ENCODE measurements at regions not wholly inside any gene's neighbourhood (a gene's known extent, or its start where the extent isn't known, plus 50 kb on each side); places are given as distances from the start of the nearest gene placed in this dataset.
"Not testable (repeated sequence)": the region's sequence is repeated elsewhere in the genome, so short reads cannot be mapped to it uniquely, and the experiment has no call there.

DNA sequence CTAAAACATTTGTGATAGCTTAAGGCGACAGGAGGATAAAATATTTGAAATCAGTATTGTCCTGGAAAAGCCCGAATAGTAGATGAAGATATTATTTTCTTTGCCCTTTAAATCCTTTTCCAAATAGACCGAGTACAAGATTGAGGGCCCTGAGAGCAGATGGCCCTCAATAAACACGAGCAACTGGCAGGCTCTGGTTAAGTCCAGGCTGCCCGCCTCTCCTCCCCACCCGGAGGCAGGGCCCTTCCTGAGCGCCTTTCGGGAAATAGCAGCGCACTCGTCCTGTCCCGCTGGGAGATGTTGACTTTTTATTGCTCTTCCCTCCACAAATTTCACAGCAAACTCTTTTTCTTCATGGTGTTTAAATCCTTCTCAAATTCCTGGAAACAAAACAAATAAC is 50.8 kb upstream of the MAX start:
- no peak for DNase-seq

DNA sequence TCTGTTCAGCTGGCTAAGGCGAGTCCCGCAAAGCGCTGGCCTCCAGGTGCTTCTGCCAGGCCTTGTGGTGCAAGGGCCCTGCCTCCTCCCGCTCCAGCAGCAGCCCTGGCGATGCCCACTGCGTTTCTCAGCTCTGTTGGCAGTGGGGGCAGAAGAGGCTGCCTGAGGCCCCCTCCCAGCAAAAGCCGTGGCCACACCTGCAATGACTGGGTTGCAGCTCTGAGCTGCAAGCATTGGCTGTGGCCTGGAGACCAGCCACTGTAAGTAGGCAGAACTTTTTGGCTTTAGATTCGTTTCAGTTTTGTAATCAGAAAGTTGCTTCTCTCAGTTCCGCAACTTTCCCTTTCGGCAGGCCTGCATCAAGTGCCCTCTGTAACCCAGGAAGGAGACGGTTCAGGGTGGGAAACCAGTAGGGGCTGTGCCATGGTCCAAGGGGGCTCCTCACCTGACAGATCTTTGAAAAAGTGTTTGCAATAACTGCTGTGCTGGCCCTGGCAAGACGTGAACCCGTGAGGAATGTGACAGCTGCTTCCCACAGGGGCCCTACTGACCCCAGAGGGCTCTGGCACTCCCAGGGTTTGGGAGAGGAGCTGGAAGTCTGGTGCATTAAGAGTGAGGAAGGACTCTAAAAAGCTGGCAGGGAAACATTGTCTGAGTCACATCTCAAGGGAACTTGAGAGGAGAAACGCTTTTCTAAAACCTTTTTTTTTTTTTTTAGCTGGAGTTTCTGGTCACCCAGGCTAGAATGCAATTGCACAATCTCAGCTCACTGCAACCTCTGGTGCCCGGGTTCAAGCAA is 54.5 kb upstream of the MAX start:
- DNase-seq = no peak

DNA sequence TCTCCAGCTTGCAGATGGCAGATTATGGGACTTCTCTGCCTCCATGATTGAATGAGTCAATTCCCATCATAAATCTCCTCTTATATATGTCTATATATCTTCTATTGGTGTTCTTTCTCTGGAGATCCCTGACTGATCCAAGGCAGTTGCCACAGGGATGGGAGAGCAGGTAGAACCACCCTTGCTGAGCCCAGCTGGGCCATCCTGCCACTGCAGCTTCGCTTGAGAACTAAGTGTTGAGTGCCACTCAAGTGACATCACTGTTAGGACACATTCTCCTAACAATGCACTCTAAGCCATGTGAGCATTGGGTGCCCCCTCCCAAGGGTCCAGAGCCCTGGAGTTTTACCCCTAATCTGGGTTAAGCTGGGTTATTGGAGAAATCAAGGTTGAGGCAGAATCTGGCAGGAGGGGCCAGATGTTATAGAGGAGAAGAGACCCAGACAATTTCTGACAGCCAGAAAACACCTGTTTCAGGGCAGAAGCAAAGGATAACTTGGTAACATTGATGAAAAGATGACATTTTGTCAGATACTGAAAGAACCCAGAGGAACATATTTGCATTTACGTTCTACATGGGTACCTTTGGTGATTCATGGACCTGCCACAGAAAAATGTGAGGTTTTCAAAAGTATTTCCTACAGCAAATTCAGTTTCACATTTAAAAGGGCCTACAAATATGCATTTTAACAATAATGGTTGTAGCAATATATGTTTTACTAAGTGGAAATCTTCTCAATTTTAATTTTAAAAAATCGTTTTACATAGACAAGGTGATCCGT is 57.2 kb upstream of the MAX start:
- no peak for DNase-seq

DNA sequence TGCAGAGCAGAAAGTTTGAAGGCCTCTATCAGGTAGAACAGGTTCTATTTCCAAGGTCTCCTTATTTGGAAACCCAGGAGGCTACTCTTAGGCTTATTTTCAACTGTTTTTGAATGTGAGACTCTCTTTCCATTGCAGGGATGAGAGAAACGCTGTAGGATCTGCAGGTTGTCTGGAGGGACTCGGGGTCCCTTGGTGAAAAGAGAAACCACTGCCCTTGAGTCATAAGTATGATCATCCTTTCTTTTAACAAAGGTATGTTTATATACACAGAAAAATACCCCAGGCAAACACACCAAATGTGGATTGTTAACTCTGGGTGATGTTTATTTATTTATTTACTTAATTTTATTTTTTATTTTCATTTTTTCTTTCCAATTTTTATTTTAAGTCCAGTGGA is 57.8 kb upstream of the MAX start:
- DNase-seq = no peak

DNA sequence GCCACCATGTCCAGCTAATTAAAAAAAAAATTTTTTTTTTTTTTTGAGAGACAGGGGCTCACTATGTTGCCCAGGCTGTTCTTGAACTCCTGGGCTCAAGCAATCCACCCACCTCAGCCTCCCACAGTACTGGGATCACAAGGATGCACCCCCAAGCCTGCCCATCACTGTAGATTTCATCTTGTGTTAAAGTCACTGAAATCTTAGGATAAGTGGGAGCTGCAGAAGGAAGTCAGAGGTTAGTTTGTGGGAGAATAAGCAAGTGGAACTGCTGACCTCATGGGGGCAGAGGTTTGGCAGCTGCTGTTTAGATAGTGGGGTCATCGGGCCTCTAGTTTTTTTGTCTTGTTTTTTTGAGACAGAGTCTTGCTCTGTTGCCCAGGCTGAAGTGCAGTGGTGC is 59.7 kb upstream of the MAX start:
- no peak for DNase-seq

DNA sequence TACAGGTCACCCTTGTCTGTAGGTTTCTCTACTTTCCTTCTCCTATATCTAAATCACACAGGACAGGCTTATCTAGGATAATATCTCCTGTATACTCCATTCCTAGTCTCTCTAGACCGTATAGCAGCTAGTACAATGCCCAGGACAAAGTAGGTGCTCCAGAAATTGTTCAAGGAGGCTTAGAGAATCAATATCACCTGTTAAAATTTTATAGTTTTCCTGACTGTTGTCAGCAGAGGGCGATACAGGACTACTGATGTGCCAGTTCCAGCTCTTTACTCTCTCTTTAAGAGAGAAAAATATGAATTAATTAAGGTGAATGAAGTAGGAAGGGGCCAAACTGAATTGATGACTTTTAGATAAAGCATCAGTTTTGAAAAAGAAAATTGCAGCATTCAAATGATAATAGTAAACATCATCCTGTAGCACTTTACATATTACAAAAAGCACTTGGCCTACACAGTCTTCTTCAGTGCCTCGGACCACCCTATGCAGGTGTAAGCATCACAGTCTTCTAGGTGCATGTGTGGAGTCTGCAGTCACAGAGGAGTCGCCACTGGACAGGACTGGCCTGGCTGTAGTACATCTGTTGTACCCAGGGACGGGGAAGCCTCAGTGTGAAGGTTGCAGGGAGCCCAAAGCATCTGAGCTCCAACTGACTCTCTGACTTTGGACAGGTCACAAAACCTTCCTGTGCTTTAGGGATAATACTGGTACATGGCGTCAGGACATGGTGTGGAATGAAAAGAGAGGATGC is 61.9 kb upstream of the MAX start:
- peak; percentile 37 for DNase-seq

DNA sequence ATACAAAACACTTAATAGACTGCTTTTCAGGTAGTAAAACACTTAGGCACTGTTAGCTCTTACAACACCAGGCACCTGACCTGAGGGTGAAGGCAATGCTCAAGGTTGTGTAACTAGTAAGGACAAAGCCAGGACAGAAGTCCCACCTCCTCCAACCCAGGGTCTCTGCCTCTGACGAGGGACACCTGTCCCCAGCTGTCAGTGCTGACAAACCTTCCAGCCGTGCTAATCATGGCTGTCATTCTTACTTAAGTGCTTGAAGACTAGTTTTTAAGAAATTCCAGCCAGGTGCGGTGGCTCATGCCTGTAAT is 62.5 kb upstream of the MAX start:
- DNase-seq = no peak

DNA sequence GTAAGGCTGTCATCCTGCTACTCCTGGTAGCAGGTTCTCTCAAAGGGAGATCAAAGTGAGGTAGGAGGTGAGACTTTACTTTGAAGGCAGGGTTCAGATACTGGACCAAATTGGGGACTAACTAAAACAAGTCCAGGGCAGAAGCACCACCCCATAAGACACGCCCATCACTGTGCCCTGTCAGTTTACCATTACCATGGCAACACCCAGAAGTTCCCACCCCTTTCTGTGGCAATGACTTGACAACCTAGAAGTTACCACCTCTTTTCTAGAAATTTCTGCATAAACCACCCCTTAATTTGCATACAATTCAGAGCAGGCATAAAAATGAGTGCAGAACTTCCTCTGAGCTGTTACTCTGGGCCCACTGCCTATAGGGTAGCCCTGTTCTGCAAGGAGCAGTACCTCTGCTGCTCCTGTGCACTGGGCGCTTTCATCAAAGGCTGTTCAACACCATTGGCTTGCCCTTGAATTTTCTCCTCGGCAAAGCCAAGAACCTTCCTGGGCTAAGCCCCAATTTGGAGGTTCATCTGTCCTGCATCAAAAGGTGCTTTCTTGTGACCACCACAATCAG is 64.8 kb upstream of the MAX start:
- no peak for DNase-seq

DNA sequence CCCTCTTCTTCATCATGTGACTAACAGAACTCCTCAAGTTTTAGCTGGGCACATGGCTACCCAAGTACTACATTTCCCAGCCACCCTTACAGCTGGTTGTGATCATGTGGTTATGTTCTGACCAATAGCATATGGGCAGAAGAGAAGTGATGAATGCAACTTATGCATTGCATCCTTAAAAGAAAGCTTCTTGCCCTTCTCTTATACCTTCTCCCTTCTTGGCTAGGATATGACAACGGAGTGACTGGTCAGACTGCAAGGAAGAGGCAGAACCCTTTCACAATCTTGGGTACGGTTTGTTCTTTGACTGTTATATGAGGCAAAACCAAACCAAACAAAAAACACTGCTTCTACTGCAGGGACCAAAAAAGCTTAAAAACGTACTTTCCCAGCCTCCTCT is 66.5 kb upstream of the MAX start:
- DNase-seq = no peak

DNA sequence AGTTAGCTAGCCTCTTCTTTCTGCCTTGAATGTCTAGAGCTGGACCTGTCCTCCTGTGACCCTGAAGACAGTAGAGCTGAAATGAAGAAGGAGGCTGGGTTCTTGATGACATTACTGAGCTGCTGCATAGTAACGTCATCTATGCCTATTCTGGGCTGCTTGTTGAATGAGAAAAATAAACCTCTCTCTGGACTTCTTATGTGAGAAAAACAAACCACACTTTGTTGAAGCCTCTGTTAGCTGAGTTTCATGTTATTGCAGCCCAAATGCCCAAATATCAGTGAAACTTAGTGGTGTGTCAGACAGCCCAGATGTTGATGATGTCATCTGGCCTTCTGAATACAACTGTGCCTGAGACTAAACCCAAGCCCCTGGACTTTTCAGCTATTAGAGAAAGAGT is 67.0 kb upstream of the MAX start:
- no peak for DNase-seq

DNA sequence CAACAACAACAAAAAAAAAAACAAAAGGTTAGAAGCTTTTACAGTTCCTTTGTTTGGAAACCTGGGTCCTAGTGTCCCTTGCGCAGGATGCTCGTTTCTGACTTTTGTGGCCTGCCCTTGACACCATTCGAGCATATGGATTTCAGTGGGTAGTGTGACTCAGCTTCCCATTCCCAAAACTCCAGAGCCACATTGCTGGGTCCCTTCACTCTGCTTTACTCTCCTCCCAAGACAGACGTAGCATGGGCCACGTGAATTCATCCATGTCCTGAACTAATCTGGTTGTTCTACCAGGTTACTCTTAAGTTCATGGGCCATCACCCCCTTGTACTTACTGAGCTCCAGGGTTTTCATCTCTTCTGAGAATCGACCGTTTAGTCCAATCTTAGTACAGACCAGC is 68.0 kb upstream of the MAX start:
- DNase-seq = no peak

DNA sequence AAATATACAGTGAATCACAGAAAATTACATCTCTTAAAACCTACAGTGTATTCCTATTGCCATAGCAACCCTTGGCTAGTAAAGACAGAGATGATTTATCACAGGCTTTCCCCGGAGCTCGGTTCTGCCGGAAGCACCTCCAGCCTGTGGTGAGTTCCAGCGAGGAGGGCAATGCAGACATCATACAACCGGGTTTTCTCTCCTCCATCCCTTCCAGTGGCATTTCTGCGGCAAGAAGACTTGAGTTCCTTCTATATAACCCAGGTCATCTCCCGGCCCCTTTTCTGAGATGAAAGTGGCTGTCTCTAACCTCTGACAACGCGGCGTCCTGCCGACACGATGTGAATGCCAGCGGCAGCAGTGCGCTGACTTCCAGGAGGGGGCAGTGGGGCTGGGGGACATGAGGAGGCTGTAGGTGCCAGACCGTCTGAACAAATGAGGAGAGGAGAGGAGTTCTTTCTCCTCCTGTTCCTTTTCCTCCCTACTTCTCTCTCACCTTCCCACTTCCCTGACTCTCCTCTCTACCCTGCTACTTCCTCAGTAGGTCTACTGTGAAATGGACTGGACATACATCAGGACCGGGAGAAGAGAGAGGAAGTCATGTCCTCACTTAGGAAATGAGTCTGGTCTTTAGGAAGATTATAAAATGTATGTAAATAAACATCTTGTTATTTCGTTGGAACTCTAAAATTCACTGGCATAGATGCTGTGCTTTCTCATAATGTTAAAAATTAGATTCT is 68.6 kb upstream of the MAX start:
- DNase-seq = peak; percentile 20

DNA sequence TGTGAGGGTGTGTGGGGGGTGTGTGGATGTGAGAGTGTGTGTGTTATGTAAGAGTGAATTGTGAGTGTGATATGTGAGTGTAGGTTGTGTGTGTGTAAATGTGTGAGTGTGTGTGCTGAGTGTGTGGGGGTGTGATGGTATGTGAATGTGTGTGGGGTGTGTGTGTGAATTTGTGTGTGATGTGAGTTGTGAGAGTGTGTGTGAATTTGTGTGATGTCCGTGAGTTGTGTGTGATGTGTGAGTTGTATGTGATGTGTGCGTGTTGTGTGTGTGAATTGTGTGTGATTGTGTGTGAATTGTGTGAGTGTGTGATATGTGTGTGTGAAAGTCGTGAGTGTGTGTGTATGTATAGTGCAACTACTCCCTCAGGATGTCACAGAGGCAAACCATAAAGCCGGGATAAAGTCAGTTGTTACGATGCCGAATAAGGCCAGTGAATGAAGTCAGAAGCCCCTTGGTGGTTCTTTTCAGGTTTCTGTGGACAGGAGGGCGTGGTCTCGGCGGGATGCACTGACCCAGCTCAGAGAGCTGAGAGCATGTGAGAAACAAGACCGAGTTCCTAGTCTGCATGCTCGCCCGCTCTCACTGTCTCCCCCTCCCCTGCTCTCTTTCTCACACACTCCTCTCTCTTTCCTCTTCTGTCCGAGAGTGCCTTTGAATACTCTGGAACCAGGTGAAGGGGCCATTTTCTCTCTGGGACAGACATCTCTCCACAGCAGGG is 71.8 kb upstream of the MAX start:
- no peak for DNase-seq

DNA sequence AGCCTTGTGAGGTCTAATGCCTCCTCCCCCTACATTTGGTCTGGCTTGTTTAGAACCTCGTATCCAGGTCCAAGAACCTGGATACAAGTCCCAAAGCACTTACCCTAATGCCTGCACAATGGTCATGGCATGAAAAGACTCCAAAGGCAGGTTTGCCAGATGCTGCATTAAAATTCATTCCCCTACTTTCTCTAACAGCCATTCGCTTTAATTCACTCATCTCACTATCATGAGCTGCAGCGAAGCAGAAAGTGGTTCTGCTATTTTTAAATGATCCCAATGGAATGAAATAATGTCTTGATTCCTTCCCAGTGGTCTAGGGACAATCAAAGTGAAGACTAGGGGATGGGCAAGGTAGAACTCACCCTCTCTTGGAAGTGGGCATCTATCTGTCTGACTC is 72.5 kb upstream of the MAX start:
- no peak for DNase-seq

DNA sequence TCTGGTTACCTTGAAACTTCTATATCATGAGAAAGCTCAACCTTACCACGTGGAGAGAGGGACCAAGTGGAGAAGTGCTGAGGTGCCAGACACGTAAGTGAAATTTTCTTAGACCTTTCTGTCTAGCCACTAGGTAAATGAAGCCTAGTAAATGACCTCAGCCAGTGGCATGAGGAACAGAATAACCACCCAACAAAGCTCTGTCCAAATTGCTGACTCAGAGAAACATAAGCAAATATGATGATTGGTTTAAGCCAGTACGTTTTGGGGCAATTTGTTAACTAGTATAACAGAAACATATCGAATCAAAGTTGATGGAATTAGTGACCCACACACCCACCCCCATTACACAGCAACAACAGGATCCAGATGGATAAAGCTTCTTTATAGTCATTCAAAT is 75.2 kb upstream of the MAX start:
- DNase-seq = no peak

DNA sequence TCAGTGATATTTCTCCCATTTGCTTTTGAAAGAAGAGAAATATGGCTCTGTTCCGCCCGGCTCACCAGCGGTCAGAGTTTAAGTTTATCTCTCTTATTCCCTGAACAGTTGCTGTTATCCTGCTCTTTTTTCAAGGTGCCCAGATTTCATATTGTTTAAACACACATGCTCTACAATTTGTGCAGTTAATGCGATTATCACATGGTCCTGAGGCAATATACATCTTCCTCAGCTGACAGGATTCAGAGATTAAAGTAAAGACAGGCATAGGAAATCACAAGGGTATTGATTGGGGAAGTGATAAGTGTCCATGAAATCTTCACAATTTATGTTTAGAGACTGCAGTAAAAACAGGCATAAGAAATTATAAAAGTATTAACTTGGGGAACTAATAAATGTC is 76.9 kb upstream of the MAX start:
- not testable (repeated sequence) for DNase-seq

DNA sequence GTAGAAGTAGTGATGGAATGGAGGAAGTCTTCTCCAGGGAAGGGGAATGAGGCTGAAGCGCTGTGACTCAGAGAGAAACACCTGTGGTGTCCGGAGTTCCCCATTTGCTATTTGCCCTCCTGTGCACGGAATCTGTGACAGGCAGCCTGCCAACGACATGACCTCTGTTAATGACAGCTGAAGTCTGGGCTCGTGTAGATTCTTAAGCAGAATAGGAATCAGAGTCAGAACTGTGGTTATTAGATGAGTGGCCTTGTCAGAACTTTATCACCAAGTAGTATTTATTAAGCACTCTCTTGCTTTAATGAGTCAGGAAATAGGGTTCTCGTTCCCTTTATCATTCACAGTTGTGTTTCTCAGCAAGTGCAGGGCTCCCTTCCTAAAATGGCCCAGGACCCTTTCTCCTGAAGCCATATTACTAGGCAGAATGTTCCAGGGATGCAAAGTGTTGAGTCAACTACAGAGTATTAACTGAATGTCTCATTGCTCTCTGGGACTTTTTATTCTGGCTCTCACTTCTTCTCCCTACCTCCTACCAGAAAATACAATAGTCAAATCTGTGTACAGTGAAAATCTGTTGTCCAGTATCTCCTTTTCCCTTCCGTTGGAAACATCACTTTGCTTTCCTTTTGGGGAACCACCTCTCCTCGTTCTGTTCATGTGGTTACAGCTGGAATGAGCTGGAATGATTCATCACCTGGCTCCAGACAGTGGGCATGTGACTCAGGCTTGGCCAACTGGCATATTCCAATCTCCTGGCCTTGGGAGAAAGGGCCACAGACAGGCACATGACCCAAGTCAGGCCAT is 77.8 kb upstream of the MAX start:
- no peak for DNase-seq

DNA sequence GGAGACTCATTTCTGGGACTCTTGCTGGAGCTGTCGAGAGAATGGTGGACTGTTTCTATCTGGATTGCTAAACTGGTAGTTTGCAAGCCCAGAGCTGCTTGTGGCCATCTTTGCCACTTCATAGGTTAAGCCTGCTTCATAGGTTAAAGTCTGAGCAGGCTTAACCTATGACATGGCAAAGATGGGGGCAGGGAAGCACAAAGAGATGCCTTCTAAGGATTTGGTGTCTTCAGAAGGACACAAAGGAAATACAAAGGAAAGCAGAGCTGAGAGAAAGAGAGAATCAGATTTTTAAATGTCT is 78.4 kb upstream of the MAX start:
- DNase-seq = no peak

DNA sequence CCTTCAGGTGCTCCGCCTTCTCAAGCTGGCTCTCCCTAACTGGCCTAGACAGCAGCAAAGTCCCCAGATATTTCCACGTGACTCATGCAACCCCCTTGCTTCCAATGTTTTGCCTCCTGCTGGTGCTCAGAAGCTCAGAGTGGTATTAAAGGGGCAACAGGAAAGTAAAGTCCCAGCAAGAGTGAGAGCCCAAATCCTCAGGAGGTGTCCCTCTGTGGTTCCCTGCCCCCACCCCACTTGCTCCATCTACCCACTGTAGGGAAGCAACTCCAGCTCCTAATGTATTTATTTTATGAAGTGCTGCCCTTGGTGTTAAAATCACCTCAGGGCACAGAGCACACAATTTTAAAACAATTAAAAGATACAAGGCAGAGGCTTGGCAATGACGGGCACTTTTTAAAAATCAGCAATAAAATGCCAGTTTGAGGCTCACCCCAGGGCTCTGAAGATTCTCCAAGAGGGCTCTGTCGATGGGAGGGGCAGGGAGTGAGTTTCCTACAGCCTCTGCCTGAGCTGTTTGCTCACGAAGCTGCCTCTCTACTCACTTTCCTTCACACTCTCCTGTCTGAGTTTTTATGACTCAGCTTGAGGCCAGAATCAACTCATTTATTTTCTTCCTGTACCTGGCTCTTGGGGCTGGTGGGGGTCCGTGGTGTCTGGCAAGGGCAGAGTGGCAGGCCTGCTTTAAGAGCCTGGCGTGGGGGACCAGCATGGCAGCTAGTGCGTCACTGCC is 81.9 kb upstream of the MAX start:
- DNase-seq = no peak

DNA sequence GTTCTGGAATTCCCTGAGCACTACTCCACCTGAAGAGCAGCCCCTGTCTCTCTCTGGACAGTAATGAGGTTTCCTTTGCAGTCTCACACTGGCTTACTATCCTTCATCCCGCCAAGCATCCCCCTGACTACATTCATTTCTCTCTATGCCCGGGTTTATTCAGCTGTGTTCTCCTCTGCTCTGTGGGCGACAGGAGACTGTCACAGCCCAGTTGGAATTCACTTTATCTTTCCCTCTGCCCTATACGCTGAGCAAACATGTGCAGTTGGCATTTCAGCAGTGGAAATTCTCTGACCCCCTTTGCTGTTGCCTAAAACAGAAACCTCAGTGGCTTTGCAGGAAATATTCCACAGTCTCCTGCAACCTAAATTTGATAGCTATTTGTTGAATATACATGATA is 83.5 kb upstream of the MAX start:
- DNase-seq = no peak

DNA sequence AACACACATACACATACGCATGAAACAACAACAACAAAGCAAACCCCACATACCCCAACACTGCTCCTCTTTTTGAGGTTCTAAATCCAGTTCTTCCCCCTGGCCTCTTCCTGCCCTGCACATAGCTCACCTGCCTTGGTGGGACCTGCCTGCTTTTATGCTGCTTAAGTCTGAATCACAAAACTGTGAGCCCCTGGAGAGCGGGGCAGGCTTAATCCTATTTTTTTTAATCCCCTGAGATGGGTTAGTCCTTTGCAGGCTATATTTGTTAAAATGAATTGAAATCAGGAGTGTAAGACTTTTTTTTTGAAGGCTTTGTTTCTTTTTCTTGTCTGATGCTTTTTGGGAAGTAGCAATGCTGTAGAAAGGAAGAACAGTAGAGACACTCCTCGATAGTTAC is 84.6 kb upstream of the MAX start:
- DNase-seq = no peak
